ENCODE measurements at regions not wholly inside any gene's neighbourhood (a gene's known extent, or its start where the extent isn't known, plus 50 kb on each side); places are given as distances from the start of the nearest gene placed in this dataset.

GRCh38 chr2:237242091-237242536 lies 156.4 kb downstream of the COPS8 start:
- DNase-seq (ENCODE audit: low read depth, low spot score), result no peak

- no peak for DNase-seq (ENCODE audit: low read depth, low spot score)
These were observed 157.8 kb downstream of the COPS8 start for GRCh38 chr2:237243487-237243886.

- no peak for DNase-seq (ENCODE audit: low read depth, low spot score)
These were observed 158.5 kb downstream of the COPS8 start for GRCh38 chr2:237244178-237244577.

- no peak for DNase-seq (ENCODE audit: low read depth, low spot score)
These were observed 159.4 kb downstream of the COPS8 start for GRCh38 chr2:237244976-237245646.

- no peak for DNase-seq (ENCODE audit: low read depth, low spot score)
These were observed 163.4 kb downstream of the COL6A3 start for GRCh38 chr2:237250599-237250998.

- DNase-seq (ENCODE audit: low read depth, low spot score), result no peak
These were observed 162.0 kb downstream of the COL6A3 start for GRCh38 chr2:237251986-237252385.

- no peak for DNase-seq (ENCODE audit: low read depth, low spot score)
These were observed 160.8 kb downstream of the COL6A3 start for GRCh38 chr2:237253046-237253702.

GRCh38 chr2:237254369-237254861 lies 159.5 kb downstream of the COL6A3 start:
- no peak for DNase-seq (ENCODE audit: low read depth, low spot score)

- no peak for DNase-seq (ENCODE audit: low read depth, low spot score)
These were observed 158.9 kb downstream of the COL6A3 start for GRCh38 chr2:237254911-237255578.

GRCh38 chr2:237256887-237257286 lies 157.1 kb downstream of the COL6A3 start:
- DNase-seq (ENCODE audit: low read depth, low spot score), result no peak

GRCh38 chr2:237257471-237257951 lies 156.5 kb downstream of the COL6A3 start:
- DNase-seq (ENCODE audit: low read depth, low spot score), result no peak

GRCh38 chr2:237258116-237258515 lies 155.8 kb downstream of the COL6A3 start:
- no peak for DNase-seq (ENCODE audit: low read depth, low spot score)

GRCh38 chr2:237258615-237259014 lies 155.3 kb downstream of the COL6A3 start:
- DNase-seq (ENCODE audit: low read depth, low spot score), result no peak

- no peak for DNase-seq (ENCODE audit: low read depth, low spot score)
These were observed 154.8 kb downstream of the COL6A3 start for GRCh38 chr2:237259201-237259600.

- no peak for DNase-seq (ENCODE audit: low read depth, low spot score)
These were observed 153.8 kb downstream of the COL6A3 start for GRCh38 chr2:237260039-237260620.

- DNase-seq (ENCODE audit: low read depth, low spot score), result no peak
These were observed 153.3 kb downstream of the COL6A3 start for GRCh38 chr2:237260686-237261085.

- no peak for DNase-seq (ENCODE audit: low read depth, low spot score)
These were observed 152.6 kb downstream of the COL6A3 start for GRCh38 chr2:237261327-237261726.

- DNase-seq (ENCODE audit: low read depth, low spot score), result no peak
These were observed 150.9 kb downstream of the COL6A3 start for GRCh38 chr2:237262838-237263771.

- DNase-seq (ENCODE audit: low read depth, low spot score), result no peak
These were observed 149.3 kb downstream of the COL6A3 start for GRCh38 chr2:237264480-237265219.

- no peak for DNase-seq (ENCODE audit: low read depth, low spot score)
These were observed 145.8 kb downstream of the COL6A3 start for GRCh38 chr2:237268004-237268708.
